IMR-90 (cell line): ENCODE measurements at regions not wholly inside any gene's neighbourhood (a gene's known extent, or its start where the extent isn't known, plus 50 kb on each side); places are given as distances from the start of the nearest gene placed in this dataset.

Experiments used
- BHLHE40 ChIP-seq: fragments of 150-350 bp; IDR thresholded peaks from 2 replicates; pipeline ENCODE4 v1.6.1; 2016; ENCODE audit warnings: mild to moderate bottlenecking, low read depth, low read length
- CEBPB ChIP-seq: IDR thresholded peaks from 2 replicates; pipeline ENCODE4 v1.6.1; 2012; ENCODE audit warnings: low read depth, low read length, improper control_type of control experiment
- CHD1 ChIP-seq: IDR thresholded peaks from 2 replicates; pipeline ENCODE4 v1.6.1; 2012; ENCODE audit warnings: low read depth, low read length, improper control_type of control experiment
- CTCF ChIP-seq: conservative IDR thresholded peaks from 2 replicates; pipeline ENCODE4 v1.5.1; 2012; ENCODE audit warnings: mild to moderate bottlenecking, low read depth, low read length, improper control_type of control experiment
- ELK1 ChIP-seq: fragments of 150-350 bp; IDR thresholded peaks from 2 replicates; pipeline ENCODE4 v1.6.1; 2016; ENCODE audit warnings: low read depth, mild to moderate bottlenecking, low read length, moderate library complexity, borderline replicate concordance
- FOS ChIP-seq: fragments of 150-350 bp; IDR thresholded peaks from 2 replicates; pipeline ENCODE4 v1.6.1; 2016; ENCODE audit warnings: low read depth, low read length
- MAFK ChIP-seq: IDR thresholded peaks from 2 replicates; pipeline ENCODE4 v1.6.1; 2012; ENCODE audit warnings: low read depth, low read length, improper control_type of control experiment
- MXI1 ChIP-seq: IDR thresholded peaks from 2 replicates; pipeline ENCODE4 v1.6.1; 2012; ENCODE audit warnings: low read depth, mild to moderate bottlenecking, low read length, moderate library complexity, borderline replicate concordance
- POLR2A ChIP-seq: IDR thresholded peaks from 2 replicates; pipeline ENCODE4 v1.6.1; 2012; ENCODE audit warnings: mild to moderate bottlenecking, low read depth, low read length
- RAD21 ChIP-seq: IDR thresholded peaks from 2 replicates; pipeline ENCODE4 v1.6.1; 2012; ENCODE audit warnings: low read length, improper control_type of control experiment
- RCOR1 ChIP-seq: IDR thresholded peaks from 2 replicates; pipeline ENCODE4 v1.6.1; 2012; ENCODE audit warnings: mild to moderate bottlenecking, low read length, improper control_type of control experiment; ENCODE audit not compliant: insufficient replicate concordance
- RFX5 ChIP-seq: IDR thresholded peaks from 2 replicates; pipeline ENCODE4 v1.8.0; 2012; ENCODE audit warnings: low read depth, mild to moderate bottlenecking, low read length, moderate library complexity
- SMC3 ChIP-seq: fragments of 150-350 bp; IDR thresholded peaks from 2 replicates; pipeline ENCODE4 v1.6.1; 2016; ENCODE audit warnings: low read depth, mild to moderate bottlenecking, antibody characterized with exemption, low read length, moderate library complexity
- USF2 ChIP-seq: fragments of 150-350 bp; IDR thresholded peaks from 2 replicates; pipeline ENCODE4 v1.6.1; 2017; ENCODE audit warnings: mild to moderate bottlenecking, antibody characterized with exemption, low read length, low read depth

- no peak for TF ChIP-seq CTCF
- no peak for TF ChIP-seq POLR2A
- TF ChIP-seq CEBPB, result no peak
- no peak for TF ChIP-seq MAFK
- TF ChIP-seq USF2, result no peak
- no peak for TF ChIP-seq RCOR1
- no peak for TF ChIP-seq RAD21
- TF ChIP-seq SMC3, result no peak
- TF ChIP-seq ELK1, result no peak
- TF ChIP-seq BHLHE40, result no peak
- no peak for TF ChIP-seq CHD1
- no peak for TF ChIP-seq MXI1
- no peak for TF ChIP-seq RFX5
- no peak for TF ChIP-seq FOS
Observed at GRCh38 chr5:5967944-5968343, 410.4 kb downstream of the MED10 start.
